ENCODE measurements at regions not wholly inside any gene's neighbourhood (a gene's known extent, or its start where the extent isn't known, plus 50 kb on each side); places are given as distances from the start of the nearest gene placed in this dataset.

- Histone ChIP-seq H3K4me1 (ENCODE audit: control insufficient read depth in 2 of 2, insufficient read depth in 2 of 2, low read length in 1 of 2) (no peaks in the 10 kb centered on the region), H3K27ac (ENCODE audit: low read depth in 2 of 2, low read length in 1 of 2) (no peak overlapping the region), H3K9me3 (ENCODE audit: control insufficient read depth in 2 of 2, insufficient read depth in 1 of 2, low read depth in 1 of 2, low read length in 1 of 2) (no peaks in the 10 kb centered on the region), H3K36me3 (ENCODE audit: control insufficient read depth in 2 of 2, insufficient read depth in 2 of 2, low read length in 1 of 2) (no peaks in the 10 kb centered on the region), H3K4me3 (ENCODE audit: low read depth in 1 of 2, low read length in 2 of 2) (no peak overlapping the region), H3K27me3 (ENCODE audit: control insufficient read depth in 1 of 2, insufficient read depth in 2 of 2, low read length in 2 of 2) (no peaks in the 10 kb centered on the region)
- WGBS, 2 donors, result 81 to 88% methylated on average over 2 of the region's 2 CpGs
Measured at GRCh38 chr9:88287972-88288371, 100.3 kb upstream of the SPIN1 start.

GRCh38 chr9:88280816-88281382 is 107.3 kb upstream of the SPIN1 start:
- H3K27ac ChIP-seq (ENCODE audit: low read depth in 2 of 2, low read length in 1 of 2), result no peak overlapping the region
- H3K27me3 ChIP-seq (ENCODE audit: control insufficient read depth in 1 of 2, insufficient read depth in 2 of 2, low read length in 2 of 2), result no peaks in the 10 kb centered on the region
- no peaks in the 10 kb centered on the region for H3K4me1 ChIP-seq (ENCODE audit: control insufficient read depth in 2 of 2, insufficient read depth in 2 of 2, low read length in 1 of 2)
- no peaks in the 10 kb centered on the region for H3K9me3 ChIP-seq (ENCODE audit: control insufficient read depth in 2 of 2, insufficient read depth in 1 of 2, low read depth in 1 of 2, low read length in 1 of 2)
- no peak overlapping the region for H3K4me3 ChIP-seq (ENCODE audit: low read depth in 1 of 2, low read length in 2 of 2)
- 57 to 62% methylated on average over 10 of the region's 10 CpGs for WGBS, 2 donors
- H3K36me3 ChIP-seq (ENCODE audit: control insufficient read depth in 2 of 2, insufficient read depth in 2 of 2, low read length in 1 of 2), result no peaks in the 10 kb centered on the region

GRCh38 chr9:88278036-88278435 is 110.2 kb upstream of the SPIN1 start:
- H3K9me3 ChIP-seq (ENCODE audit: control insufficient read depth in 2 of 2, insufficient read depth in 1 of 2, low read depth in 1 of 2, low read length in 1 of 2), result no peaks in the 10 kb centered on the region
- H3K36me3 ChIP-seq (ENCODE audit: control insufficient read depth in 2 of 2, insufficient read depth in 2 of 2, low read length in 1 of 2), result no peaks in the 10 kb centered on the region
- no peak overlapping the region for H3K4me3 ChIP-seq (ENCODE audit: low read depth in 1 of 2, low read length in 2 of 2)
- H3K27me3 ChIP-seq (ENCODE audit: control insufficient read depth in 1 of 2, insufficient read depth in 2 of 2, low read length in 2 of 2), result no peaks in the 10 kb centered on the region
- no peak overlapping the region for H3K27ac ChIP-seq (ENCODE audit: low read depth in 2 of 2, low read length in 1 of 2)
- 79 to 83% methylated on average over 12 of the region's 12 CpGs for WGBS, 2 donors
- H3K4me1 ChIP-seq (ENCODE audit: control insufficient read depth in 2 of 2, insufficient read depth in 2 of 2, low read length in 1 of 2), result no peaks in the 10 kb centered on the region

- no peaks in the 10 kb centered on the region for H3K9me3 ChIP-seq (ENCODE audit: control insufficient read depth in 2 of 2, insufficient read depth in 1 of 2, low read depth in 1 of 2, low read length in 1 of 2)
- H3K27me3 ChIP-seq (ENCODE audit: control insufficient read depth in 1 of 2, insufficient read depth in 2 of 2, low read length in 2 of 2), result no peaks in the 10 kb centered on the region
- no peaks in the 10 kb centered on the region for H3K36me3 ChIP-seq (ENCODE audit: control insufficient read depth in 2 of 2, insufficient read depth in 2 of 2, low read length in 1 of 2)
- no peak overlapping the region for H3K27ac ChIP-seq (ENCODE audit: low read depth in 2 of 2, low read length in 1 of 2)
- WGBS, 2 donors, result 82 to 83% methylated on average over 2 of the region's 2 CpGs
- no peak overlapping the region for H3K4me3 ChIP-seq (ENCODE audit: low read depth in 1 of 2, low read length in 2 of 2)
- H3K4me1 ChIP-seq (ENCODE audit: control insufficient read depth in 2 of 2, insufficient read depth in 2 of 2, low read length in 1 of 2), result no peaks in the 10 kb centered on the region
Measured at GRCh38 chr9:88274078-88274477, 114.2 kb upstream of the SPIN1 start.

- no peak overlapping the region for H3K4me3 ChIP-seq (ENCODE audit: low read depth in 1 of 2, low read length in 2 of 2)
- H3K9me3 ChIP-seq (ENCODE audit: control insufficient read depth in 2 of 2, insufficient read depth in 1 of 2, low read depth in 1 of 2, low read length in 1 of 2), result no peaks in the 10 kb centered on the region
- no peaks in the 10 kb centered on the region for H3K36me3 ChIP-seq (ENCODE audit: control insufficient read depth in 2 of 2, insufficient read depth in 2 of 2, low read length in 1 of 2)
- H3K4me1 ChIP-seq (ENCODE audit: control insufficient read depth in 2 of 2, insufficient read depth in 2 of 2, low read length in 1 of 2), result no peaks in the 10 kb centered on the region
- no peak overlapping the region for H3K27ac ChIP-seq (ENCODE audit: low read depth in 2 of 2, low read length in 1 of 2)
- 91 to 98% methylated on average over 6 of the region's 6 CpGs for WGBS, 2 donors
- H3K27me3 ChIP-seq (ENCODE audit: control insufficient read depth in 1 of 2, insufficient read depth in 2 of 2, low read length in 2 of 2), result no peaks in the 10 kb centered on the region
Measured at GRCh38 chr9:88272986-88273385, 115.3 kb upstream of the SPIN1 start.

- no peaks in the 10 kb centered on the region for H3K9me3 ChIP-seq (ENCODE audit: control insufficient read depth in 2 of 2, insufficient read depth in 1 of 2, low read depth in 1 of 2, low read length in 1 of 2)
- H3K27ac ChIP-seq (ENCODE audit: low read depth in 2 of 2, low read length in 1 of 2), result no peak overlapping the region
- no peaks in the 10 kb centered on the region for H3K36me3 ChIP-seq (ENCODE audit: control insufficient read depth in 2 of 2, insufficient read depth in 2 of 2, low read length in 1 of 2)
- no peaks in the 10 kb centered on the region for H3K4me1 ChIP-seq (ENCODE audit: control insufficient read depth in 2 of 2, insufficient read depth in 2 of 2, low read length in 1 of 2)
- no peaks in the 10 kb centered on the region for H3K27me3 ChIP-seq (ENCODE audit: control insufficient read depth in 1 of 2, insufficient read depth in 2 of 2, low read length in 2 of 2)
- H3K4me3 ChIP-seq (ENCODE audit: low read depth in 1 of 2, low read length in 2 of 2), result no peak overlapping the region
- whole genome bisulfite sequencing, 2 donors, result 86 to 87% methylated on average over 3 of the region's 3 CpGs
Measured at GRCh38 chr9:88270413-88270812, 117.8 kb upstream of the SPIN1 start.

GRCh38 chr9:88268886-88269285 is 119.4 kb upstream of the SPIN1 start:
- Histone ChIP-seq H3K27me3 (ENCODE audit: control insufficient read depth in 1 of 2, insufficient read depth in 2 of 2, low read length in 2 of 2) (no peaks in the 10 kb centered on the region), H3K4me3 (ENCODE audit: low read depth in 1 of 2, low read length in 2 of 2) (no peak overlapping the region), H3K27ac (ENCODE audit: low read depth in 2 of 2, low read length in 1 of 2) (no peak overlapping the region), H3K9me3 (ENCODE audit: control insufficient read depth in 2 of 2, insufficient read depth in 1 of 2, low read depth in 1 of 2, low read length in 1 of 2) (no peaks in the 10 kb centered on the region), H3K4me1 (ENCODE audit: control insufficient read depth in 2 of 2, insufficient read depth in 2 of 2, low read length in 1 of 2) (no peaks in the 10 kb centered on the region), H3K36me3 (ENCODE audit: control insufficient read depth in 2 of 2, insufficient read depth in 2 of 2, low read length in 1 of 2) (no peaks in the 10 kb centered on the region)

- Histone ChIP-seq H3K4me3 (ENCODE audit: low read depth in 1 of 2, low read length in 2 of 2) (no peak overlapping the region), H3K36me3 (ENCODE audit: control insufficient read depth in 2 of 2, insufficient read depth in 2 of 2, low read length in 1 of 2) (no peaks in the 10 kb centered on the region), H3K9me3 (ENCODE audit: control insufficient read depth in 2 of 2, insufficient read depth in 1 of 2, low read depth in 1 of 2, low read length in 1 of 2) (no peaks in the 10 kb centered on the region), H3K27me3 (ENCODE audit: control insufficient read depth in 1 of 2, insufficient read depth in 2 of 2, low read length in 2 of 2) (no peaks in the 10 kb centered on the region), H3K4me1 (ENCODE audit: control insufficient read depth in 2 of 2, insufficient read depth in 2 of 2, low read length in 1 of 2) (no peaks in the 10 kb centered on the region), H3K27ac (ENCODE audit: low read depth in 2 of 2, low read length in 1 of 2) (no peak overlapping the region)
- 78 to 82% methylated on average over 4 of the region's 4 CpGs for WGBS, 2 donors
Measured at GRCh38 chr9:88267283-88267682, 121.0 kb upstream of the SPIN1 start.

- H3K27ac ChIP-seq (ENCODE audit: low read depth in 2 of 2, low read length in 1 of 2), result no peak overlapping the region
- 49 to 60% methylated on average over 2 of the region's 2 CpGs for WGBS, 2 donors
- no peaks in the 10 kb centered on the region for H3K36me3 ChIP-seq (ENCODE audit: control insufficient read depth in 2 of 2, insufficient read depth in 2 of 2, low read length in 1 of 2)
- H3K4me3 ChIP-seq (ENCODE audit: low read depth in 1 of 2, low read length in 2 of 2), result no peak overlapping the region
- H3K9me3 ChIP-seq (ENCODE audit: control insufficient read depth in 2 of 2, insufficient read depth in 1 of 2, low read depth in 1 of 2, low read length in 1 of 2), result no peaks in the 10 kb centered on the region
- no peaks in the 10 kb centered on the region for H3K4me1 ChIP-seq (ENCODE audit: control insufficient read depth in 2 of 2, insufficient read depth in 2 of 2, low read length in 1 of 2)
- H3K27me3 ChIP-seq (ENCODE audit: control insufficient read depth in 1 of 2, insufficient read depth in 2 of 2, low read length in 2 of 2), result no peaks in the 10 kb centered on the region
Measured at GRCh38 chr9:88266416-88266815, 121.8 kb upstream of the SPIN1 start.

GRCh38 chr9:88259001-88259400 is 120.7 kb upstream of the SPATA31C2 start:
- Histone ChIP-seq H3K27me3 (ENCODE audit: control insufficient read depth in 1 of 2, insufficient read depth in 2 of 2, low read length in 2 of 2) (no peaks in the 10 kb centered on the region), H3K36me3 (ENCODE audit: control insufficient read depth in 2 of 2, insufficient read depth in 2 of 2, low read length in 1 of 2) (no peaks in the 10 kb centered on the region), H3K9me3 (ENCODE audit: control insufficient read depth in 2 of 2, insufficient read depth in 1 of 2, low read depth in 1 of 2, low read length in 1 of 2) (no peaks in the 10 kb centered on the region), H3K4me1 (ENCODE audit: control insufficient read depth in 2 of 2, insufficient read depth in 2 of 2, low read length in 1 of 2) (no peaks in the 10 kb centered on the region), H3K4me3 (ENCODE audit: low read depth in 1 of 2, low read length in 2 of 2) (no peak overlapping the region), H3K27ac (ENCODE audit: low read depth in 2 of 2, low read length in 1 of 2) (no peak overlapping the region)
- 88 to 90% methylated on average over 3 of the region's 3 CpGs for WGBS, 2 donors
